CD14-positive monocyte (primary cell): ENCODE measurements at regions not wholly inside any gene's neighbourhood (a gene's known extent, or its start where the extent isn't known, plus 50 kb on each side); places are given as distances from the start of the nearest gene placed in this dataset.

Experiments used
- DNase-seq, 3 donors: peaks; one replicate each; pipeline ENCODE4 v3.0.0-alpha.2; 2011 to 2022
- H2AFZ ChIP-seq: 2 replicates; pipeline ENCODE4 v1.6.0; 2012; ENCODE audit warnings: mild to moderate bottlenecking, low read depth, low read length, inconsistent platforms; ENCODE audit not compliant: insufficient read depth, poor library complexity, severe bottlenecking
- H3K27ac ChIP-seq, 2 donors: 1 replicate in 1 of 2; 2 replicates in 1 of 2; pipeline ENCODE4 v1.5.1; 2012 to 2013; ENCODE audit warnings: low read length in 2 of 2, control low read depth in 1 of 2, inconsistent platforms in 1 of 2, low read depth in 1 of 2, mild to moderate bottlenecking in 1 of 2
- H3K27me3 ChIP-seq, 2 donors: one replicate each; pipeline versions ENCODE4 v1.6.0 to v1.6.1; 2011 to 2013; ENCODE audit warnings: low read length in 2 of 2; ENCODE audit not compliant: control insufficient read depth in 2 of 2, insufficient read depth in 2 of 2
- H3K36me3 ChIP-seq, 2 donors: replicated peaks in 1 of 2; 1 replicate in 1 of 2; 2 replicates in 1 of 2; pipeline versions ENCODE4 v1.5.1 to v1.6.1; 2012 to 2013; ENCODE audit warnings: low read length in 2 of 2, control low read depth in 1 of 2, inconsistent platforms in 1 of 2, mild to moderate bottlenecking in 1 of 2; ENCODE audit not compliant: insufficient read depth in 2 of 2, control insufficient read depth in 1 of 2
- H3K4me1 ChIP-seq, 2 donors: 1 replicate in 1 of 2; 2 replicates in 1 of 2; pipeline versions ENCODE4 v1.5.1 to v1.6.1; 2012 to 2013; ENCODE audit warnings: low read length in 2 of 2, control low read depth in 1 of 2, inconsistent platforms in 1 of 2, mild to moderate bottlenecking in 1 of 2, moderate library complexity in 1 of 2; ENCODE audit not compliant: insufficient read depth in 2 of 2, control insufficient read depth in 1 of 2
- H3K4me2 ChIP-seq: replicated peaks from 2 replicates; pipeline ENCODE3; 2012; ENCODE audit warnings: low read length, moderate library complexity, mild to moderate bottlenecking; ENCODE audit not compliant: poor library complexity, severe bottlenecking; ENCODE audit errors: extremely low read depth
- H3K4me3 ChIP-seq, 3 experiments: fragments of 200-600 bp in 1 of 3; sonication (generic) in 1 of 3; replicated peaks in 1 of 3; 1 replicate in 2 of 3; 2 replicates in 1 of 3; pipeline ENCODE4 v1.5.1; 2011 to 2013; ENCODE audit warnings: low read length in 3 of 3, mild to moderate bottlenecking in 3 of 3, control low read depth in 2 of 3, low read depth in 2 of 3, inconsistent platforms in 1 of 3, moderate library complexity in 1 of 3
- H3K79me2 ChIP-seq: 2 replicates; pipeline ENCODE4 v1.6.0; 2012; ENCODE audit warnings: mild to moderate bottlenecking, control low read depth, inconsistent platforms, low read length, moderate library complexity; ENCODE audit not compliant: insufficient read depth
- H3K9ac ChIP-seq: 2 replicates; pipeline ENCODE4 v1.6.0; 2017; ENCODE audit warnings: low read length, mild to moderate bottlenecking; ENCODE audit not compliant: insufficient read depth, poor library complexity, severe bottlenecking
- H3K9me3 ChIP-seq, 2 donors: replicated peaks in 1 of 2; 1 replicate in 1 of 2; 2 replicates in 1 of 2; pipeline versions ENCODE4 v1.5.1 to v1.6.1; 2012 to 2013; ENCODE audit warnings: low read length in 2 of 2, control low read depth in 1 of 2; ENCODE audit not compliant: control insufficient read depth in 1 of 2, insufficient read depth in 1 of 2
- H4K20me1 ChIP-seq: 2 replicates; pipeline ENCODE4 v1.6.0; 2012; ENCODE audit warnings: mild to moderate bottlenecking, low read length, control low read depth, moderate library complexity; ENCODE audit not compliant: insufficient read depth
- H3K27ac Mint-ChIP-seq, 7 donors: one replicate each; pipeline ENCODE4 v1.8.0; 2020; ENCODE audit warnings: mild to moderate bottlenecking in 7 of 7, mixed read lengths in 7 of 7, moderate library complexity in 6 of 7, inconsistent platforms in 2 of 7
- H3K27me3 Mint-ChIP-seq, 3 donors: one replicate each; pipeline ENCODE4 v1.8.0; 2021 to 2022; ENCODE audit warnings: low read depth in 3 of 3, mild to moderate bottlenecking in 3 of 3, mixed read lengths in 3 of 3, moderate library complexity in 3 of 3, inconsistent platforms in 1 of 3
- H3K36me3 Mint-ChIP-seq, 2 donors: one replicate each; pipeline ENCODE4 v1.8.0; 2020; ENCODE audit warnings: mixed read lengths in 2 of 2, inconsistent platforms in 1 of 2, mild to moderate bottlenecking in 1 of 2
- H3K4me1 Mint-ChIP-seq: one replicate; pipeline ENCODE4 v1.8.0; 2020; ENCODE audit warnings: mild to moderate bottlenecking, mixed read lengths
- H3K4me3 Mint-ChIP-seq, 2 donors: one replicate each; pipeline ENCODE4 v1.8.0; 2020; ENCODE audit warnings: mild to moderate bottlenecking in 2 of 2, mixed read lengths in 2 of 2, moderate library complexity in 1 of 2
- H3K9me3 Mint-ChIP-seq, 7 donors: one replicate each; pipeline ENCODE4 v1.8.0; 2020 to 2022; ENCODE audit warnings: mixed read lengths in 7 of 7, mild to moderate bottlenecking in 6 of 7, moderate library complexity in 6 of 7, inconsistent platforms in 2 of 7
- CTCF ChIP-seq: fragments of 200-600 bp; IDR thresholded peaks from one replicate; pipeline ENCODE4 v1.8.0; 2022; ENCODE audit warnings: antibody characterized with exemption, mild to moderate bottlenecking
- WGBS: methylation state at CpG from one replicate; pipeline ENCODE4 v1.1.5; 2013; ENCODE audit warnings: missing lambda C conversion rate; ENCODE audit not compliant: insufficient coverage; 5-methylcytosine and 5-hydroxymethylcytosine counted together
- intact Hi-C, 2 donors: fragments of 100-400 bp; cut with micrococcal nuclease; formaldehyde crosslinking; loops; one replicate each; pipeline versions ENCODE4 v1.15.0 to v1.15.1; 2023

GRCh38 chr2:58405341-58405740, 164.2 kb upstream of the FANCL start:
- Mint-ChIP-seq H3K4me3 (no peak overlapping the region), H3K9me3 (peaks cover 0 to 4% (median 0%) of the 10 kb centered on the region in 7 donors), H3K27me3 (peaks cover 0 to 1% (median 0%) of the 10 kb centered on the region in 3 donors), H3K27ac (no peak overlapping the region), H3K4me1 (no peaks in the 10 kb centered on the region), H3K36me3 (no peaks in the 10 kb centered on the region)
- no peaks in the 10 kb centered on the region for H4K20me1 ChIP-seq
- H3K4me2 ChIP-seq = no peak overlapping the region
- H3K9me3 ChIP-seq = no peaks in the 10 kb centered on the region
- no CpG with 5 or more reads among the region's 1 CpG for WGBS
- no peaks in the 10 kb centered on the region for H3K79me2 ChIP-seq
- no peak for DNase-seq
- H3K9ac ChIP-seq = no peak overlapping the region
- H3K27me3 ChIP-seq = peaks cover 0 to 2% of the 10 kb centered on the region in 2 donors
- TF ChIP-seq CTCF = no peak
- no peak overlapping the region for H3K27ac ChIP-seq
- no peak overlapping the region for H2AFZ ChIP-seq
- intact Hi-C loops = no loop called here
- no peaks in the 10 kb centered on the region for H3K36me3 ChIP-seq
- H3K4me3 ChIP-seq = no peak overlapping the region
- no peaks in the 10 kb centered on the region for H3K4me1 ChIP-seq

- no peak for DNase-seq
- Histone ChIP-seq H3K9ac (no peak overlapping the region), H3K9me3 (no peaks in the 10 kb centered on the region), H3K36me3 (no peaks in the 10 kb centered on the region), H4K20me1 (no peaks in the 10 kb centered on the region), H3K79me2 (no peaks in the 10 kb centered on the region), H3K4me1 (no peaks in the 10 kb centered on the region), H3K4me2 (no peak overlapping the region), H3K27ac (no peak overlapping the region), H3K27me3 (peaks cover 0 to 2% of the 10 kb centered on the region in 2 donors), H3K4me3 (no peak overlapping the region), H2AFZ (no peak overlapping the region)
- no peaks in the 10 kb centered on the region for H3K27me3 Mint-ChIP-seq
- intact Hi-C loops = no loop called here
- H3K27ac Mint-ChIP-seq = no peak overlapping the region
- no CpG with 5 or more reads among the region's 2 CpGs for WGBS
- no peak overlapping the region for H3K4me3 Mint-ChIP-seq
- TF ChIP-seq CTCF = no peak
- no peaks in the 10 kb centered on the region for H3K4me1 Mint-ChIP-seq
- H3K9me3 Mint-ChIP-seq = peaks cover 0 to 2% (median 0%) of the 10 kb centered on the region in 7 donors
- no peaks in the 10 kb centered on the region for H3K36me3 Mint-ChIP-seq
Observed at GRCh38 chr2:58401936-58402335, 160.8 kb upstream of the FANCL start.
